HG03095 (cell line): ENCODE measurements at regions not wholly inside any gene's neighbourhood (a gene's known extent, or its start where the extent isn't known, plus 50 kb on each side); places are given as distances from the start of the nearest gene placed in this dataset.

ENCODE experiments used
- ATAC-seq: cut with Tn5 transposase; IDR thresholded peaks from one replicate; pipeline ENCODE4 v1.9.1; 2021; ENCODE audit warnings: moderate library complexity; ENCODE audit not compliant: unreplicated experiment

GRCh38 chr12:105738051-105738450, 400.7 kb downstream of the NUAK1 start:
- ATAC-seq = no peak

- ATAC-seq = no peak
Measured at GRCh38 chr12:105740369-105740768, 398.4 kb downstream of the NUAK1 start.

- ATAC-seq = no peak
Measured at GRCh38 chr12:105740970-105741725, 397.6 kb downstream of the NUAK1 start.

GRCh38 chr12:105741786-105742566, 396.8 kb downstream of the NUAK1 start:
- no peak for ATAC-seq

GRCh38 chr12:105742567-105742874, 396.2 kb downstream of the NUAK1 start:
- no peak for ATAC-seq

- ATAC-seq = no peak
Measured at GRCh38 chr12:105744371-105745058, 394.2 kb downstream of the NUAK1 start.

- no peak for ATAC-seq
Measured at GRCh38 chr12:105745811-105746210, 392.9 kb downstream of the NUAK1 start.

- ATAC-seq = no peak
Measured at GRCh38 chr12:105748806-105749600, 389.8 kb downstream of the NUAK1 start.

- ATAC-seq = no peak
Measured at GRCh38 chr12:105750096-105750495, 388.7 kb downstream of the NUAK1 start.

GRCh38 chr12:105754313-105754712, 384.4 kb downstream of the NUAK1 start:
- no peak for ATAC-seq

GRCh38 chr12:105756961-105757360, 381.8 kb downstream of the NUAK1 start:
- no peak for ATAC-seq

- ATAC-seq = no peak
Measured at GRCh38 chr12:105759149-105759548, 379.6 kb downstream of the NUAK1 start.

GRCh38 chr12:105761075-105761474, 377.7 kb downstream of the NUAK1 start:
- ATAC-seq = no peak

GRCh38 chr12:105764216-105764835, 374.4 kb downstream of the NUAK1 start:
- ATAC-seq = no peak

- ATAC-seq = no peak
Measured at GRCh38 chr12:105765053-105766014, 373.4 kb downstream of the NUAK1 start.

- no peak for ATAC-seq
Measured at GRCh38 chr12:105766029-105766428, 372.7 kb downstream of the NUAK1 start.

GRCh38 chr12:105769486-105769885, 369.3 kb downstream of the NUAK1 start:
- no peak for ATAC-seq

GRCh38 chr12:105773471-105773870, 365.3 kb downstream of the NUAK1 start:
- ATAC-seq = no peak

GRCh38 chr12:105774037-105774436, 364.7 kb downstream of the NUAK1 start:
- ATAC-seq = no peak
